GM18858 (cell line): ENCODE measurements at regions not wholly inside any gene's neighbourhood (a gene's known extent, or its start where the extent isn't known, plus 50 kb on each side); places are given as distances from the start of the nearest gene placed in this dataset.

ENCODE experiments used
- ATAC-seq: cut with Tn5 transposase; IDR thresholded peaks from one replicate; pipeline ENCODE4 v1.9.1; 2021; ENCODE audit not compliant: unreplicated experiment

- no peak for ATAC-seq
Measured at GRCh38 chr11:123261345-123262106, 66.5 kb upstream of the CLMP start.

- no peak for ATAC-seq
Measured at GRCh38 chr11:123260511-123261211, 65.6 kb upstream of the CLMP start.

GRCh38 chr11:123258877-123259276, 63.8 kb upstream of the CLMP start:
- ATAC-seq = no peak

GRCh38 chr11:123257370-123257769, 62.3 kb upstream of the CLMP start:
- no peak for ATAC-seq

- no peak for ATAC-seq
Measured at GRCh38 chr11:123255909-123256308, 60.9 kb upstream of the CLMP start.

GRCh38 chr11:123254357-123254756, 59.3 kb upstream of the CLMP start:
- no peak for ATAC-seq

- no peak for ATAC-seq
Measured at GRCh38 chr11:123253911-123254310, 58.9 kb upstream of the CLMP start.

GRCh38 chr11:123253223-123253622, 58.2 kb upstream of the CLMP start:
- no peak for ATAC-seq

GRCh38 chr11:123251657-123252344, 56.8 kb upstream of the CLMP start:
- no peak for ATAC-seq

GRCh38 chr11:123250892-123251656, 56.0 kb upstream of the CLMP start:
- ATAC-seq = no peak

- ATAC-seq = no peak
Measured at GRCh38 chr11:123249354-123249753, 54.3 kb upstream of the CLMP start.

GRCh38 chr11:123247813-123248379, 52.8 kb upstream of the CLMP start:
- ATAC-seq = no peak

GRCh38 chr11:123247496-123247799, 52.4 kb upstream of the CLMP start:
- no peak for ATAC-seq

- no peak for ATAC-seq
Measured at GRCh38 chr11:123246749-123247495, 51.9 kb upstream of the CLMP start.

GRCh38 chr11:123245567-123245966, 50.5 kb upstream of the CLMP start:
- ATAC-seq = no peak
